ENCODE measurements at regions not wholly inside any gene's neighbourhood (a gene's known extent, or its start where the extent isn't known, plus 50 kb on each side); places are given as distances from the start of the nearest gene placed in this dataset.

- TF ChIP-seq CTCF (conservative IDR thresholded peaks at IDR 0.05; ENCODE audit: low read length) (no peak), EZH2phosphoT487 (IDR thresholded peaks at IDR 0.05; ENCODE audit: borderline replicate concordance, low read depth, low read length) (no peak)
Measured at GRCh38 chr12:69042557-69042956, 109.6 kb upstream of the CPM start.
